Stimulated activated CD4-positive, alpha-beta T cell treated with anti-CD3 and anti-CD28 coated beads, Interleukin-2, amount 100 ng/mL, for 48 hours (primary cell): ENCODE measurements at regions not wholly inside any gene's neighbourhood (a gene's known extent, or its start where the extent isn't known, plus 50 kb on each side); places are given as distances from the start of the nearest gene placed in this dataset.
"Not testable (repeated sequence)": the region's sequence is repeated elsewhere in the genome, so short reads cannot be mapped to it uniquely, and the experiment has no call there.

ENCODE experiments used
- DNase-seq, 2 donors: peaks; one replicate each; pipeline ENCODE4 v3.0.0-alpha.2; 2020

- no peak for DNase-seq
These were observed 472.2 kb upstream of the DPPA4 start for GRCh38 chr3:109809513-109809912.

- DNase-seq, result no peak
These were observed 480.7 kb upstream of the DPPA4 start for GRCh38 chr3:109818081-109818480.

- DNase-seq, result no peak
These were observed 482.4 kb upstream of the DPPA4 start for GRCh38 chr3:109819734-109820133.

DNA sequence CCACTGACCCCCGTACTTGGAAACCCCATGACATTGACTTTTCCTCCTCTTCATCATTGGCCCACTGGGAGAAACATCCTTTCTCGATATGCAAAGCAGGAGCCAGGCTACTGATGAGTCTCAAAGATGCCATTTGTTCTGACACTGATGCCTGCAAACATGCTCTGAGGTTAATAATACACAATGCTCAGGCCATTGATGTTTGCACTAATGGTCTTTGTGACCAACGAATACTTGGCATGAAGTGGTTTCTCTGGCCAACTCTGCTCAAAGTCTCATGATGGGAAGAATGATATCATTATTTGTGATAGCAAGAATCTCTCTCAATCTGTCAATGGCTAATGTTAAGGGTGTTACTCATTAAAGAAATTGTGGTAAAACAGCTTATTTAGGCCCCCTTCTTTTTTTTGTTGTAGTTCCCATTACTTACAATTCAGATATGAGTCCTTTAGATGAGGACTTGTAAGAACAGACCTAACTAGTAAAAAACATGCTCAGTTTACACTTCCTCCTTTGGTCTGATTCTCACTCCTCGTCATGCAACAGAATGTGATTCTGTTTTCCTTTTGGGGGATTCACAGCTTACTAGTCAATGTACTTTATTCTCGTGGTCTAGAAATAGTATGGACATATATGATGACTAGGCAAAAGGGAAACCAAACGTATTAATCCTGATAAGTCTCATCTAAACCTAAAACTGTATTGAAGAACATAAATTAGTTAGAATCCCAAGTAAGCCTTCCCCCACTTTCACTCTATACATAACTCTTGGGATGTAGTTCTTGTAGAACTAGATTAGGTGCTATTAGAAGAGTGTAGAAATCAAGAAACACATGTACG lies 488.8 kb upstream of the DPPA4 start:
- no peak for DNase-seq

GRCh38 chr3:109831403-109831802 lies 494.1 kb upstream of the DPPA4 start:
- no peak for DNase-seq

- DNase-seq, result no peak
These were observed 498.6 kb upstream of the DPPA4 start for GRCh38 chr3:109835958-109836357.

DNA sequence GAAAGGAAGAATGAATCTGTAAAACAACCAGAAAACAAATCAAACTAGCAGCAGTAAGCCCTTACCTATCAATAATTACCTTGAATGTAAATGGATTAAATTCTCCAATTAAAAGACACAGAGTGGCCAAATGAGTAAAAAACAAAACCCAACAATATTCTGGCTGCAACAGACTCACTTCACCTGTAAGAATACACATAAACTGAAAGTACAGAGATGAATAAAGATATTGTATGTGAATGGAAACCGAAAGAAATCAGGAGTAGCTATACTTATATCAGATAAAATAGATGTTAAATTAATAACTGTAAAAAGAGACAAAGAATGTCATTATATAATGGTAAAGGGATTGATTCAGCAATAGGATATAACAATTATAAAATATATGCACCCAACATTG lies 514.5 kb upstream of the DPPA4 start:
- DNase-seq, result no peak

- no peak for DNase-seq
These were observed 514.9 kb upstream of the DPPA4 start for GRCh38 chr3:109852283-109852682.

DNA sequence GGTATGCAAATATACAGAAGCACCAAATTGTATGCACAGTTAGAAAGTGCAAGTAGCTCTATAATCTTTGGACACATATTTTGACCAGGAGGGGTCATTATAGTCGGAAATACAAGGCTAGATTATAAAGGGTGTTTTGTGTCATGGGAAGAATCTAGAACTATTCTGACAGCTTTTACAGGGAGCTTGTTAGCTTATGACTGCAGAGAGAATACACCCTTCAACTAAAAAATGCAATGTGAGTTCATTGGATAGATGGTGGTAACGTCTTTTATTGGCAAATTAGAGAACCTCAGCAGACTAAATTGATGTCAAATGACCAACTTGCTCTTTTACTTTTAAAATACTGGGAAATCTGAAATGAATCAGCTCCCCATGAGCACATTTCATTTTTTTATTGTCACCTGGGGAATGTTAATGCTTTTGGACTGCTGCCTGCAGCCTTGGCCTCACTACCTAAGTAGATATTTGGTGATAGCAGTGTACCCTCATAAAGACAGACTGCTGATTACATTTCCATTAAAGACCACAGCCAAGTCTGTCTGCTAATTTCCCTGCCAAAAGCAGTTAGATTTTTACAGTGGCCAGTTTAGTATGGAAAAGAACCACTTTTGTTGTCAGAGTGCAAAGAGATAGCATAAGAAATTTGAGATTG lies 515.9 kb upstream of the DPPA4 start:
- no peak for DNase-seq

- DNase-seq, result no peak
These were observed 526.4 kb upstream of the DPPA4 start for GRCh38 chr3:109863701-109864100.

- DNase-seq, result no peak
These were observed 527.1 kb upstream of the DPPA4 start for GRCh38 chr3:109864452-109864851.

DNA sequence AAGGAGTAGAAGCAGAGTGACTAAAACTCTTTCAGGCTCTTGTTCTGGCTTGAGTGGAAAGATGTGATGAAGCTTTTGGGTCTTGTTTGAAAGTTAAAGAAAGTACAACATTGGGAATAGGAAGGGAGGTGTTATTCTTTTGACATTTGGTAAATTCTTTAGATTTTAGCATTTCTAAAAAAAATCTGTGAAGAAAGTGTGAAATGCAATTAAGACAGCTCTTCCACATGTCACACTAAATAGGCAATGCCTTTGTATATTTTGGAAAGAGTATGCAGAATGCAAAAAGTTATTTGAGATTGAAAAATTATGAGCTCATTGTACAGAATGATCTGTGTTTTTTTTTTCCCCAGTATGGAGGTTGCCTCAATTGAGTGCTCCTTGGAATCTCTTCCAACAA lies 532.2 kb upstream of the DPPA4 start:
- no peak for DNase-seq

DNA sequence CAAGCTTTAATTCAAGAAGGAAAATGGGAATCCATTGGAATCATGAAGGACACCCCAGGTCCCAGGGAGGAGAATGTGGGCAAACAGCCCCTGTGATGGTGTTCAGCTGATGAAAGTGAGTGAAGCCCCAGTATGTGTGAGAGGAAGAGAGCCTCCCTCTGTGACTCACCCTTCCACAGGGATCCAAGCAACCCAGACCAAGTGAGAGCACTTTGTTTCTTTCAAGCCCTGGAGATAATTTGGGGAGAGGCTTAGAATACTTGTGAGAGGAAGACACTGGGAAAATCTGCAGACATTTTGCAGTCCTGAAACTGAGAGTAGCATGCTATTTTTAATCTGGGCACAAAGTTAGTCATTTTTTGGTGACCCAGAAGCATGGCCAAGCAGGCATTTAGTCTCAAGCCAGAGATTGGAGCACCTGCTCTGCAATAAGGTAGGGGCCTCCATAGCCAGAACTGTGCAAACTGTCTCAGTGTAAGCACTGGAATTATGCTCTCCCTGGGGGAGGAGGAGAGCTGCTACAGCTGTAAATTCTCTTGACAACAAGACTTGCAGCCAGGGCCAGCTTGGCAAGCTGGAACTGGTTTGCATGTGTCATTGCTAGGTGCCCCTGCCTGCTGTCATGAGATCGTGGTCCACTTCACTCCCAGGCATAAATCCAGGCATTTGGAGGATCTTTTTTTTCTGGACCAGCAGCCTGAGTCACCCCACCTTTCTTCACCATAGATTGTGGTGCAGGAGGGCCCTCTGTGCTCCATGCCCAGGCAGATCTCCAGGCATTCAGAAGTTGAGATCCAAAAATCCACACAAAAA lies 537.8 kb upstream of the DPPA4 start:
- DNase-seq, result no peak

- not testable (repeated sequence) for DNase-seq
These were observed 540.3 kb upstream of the DPPA4 start for GRCh38 chr3:109877616-109878015.

DNA sequence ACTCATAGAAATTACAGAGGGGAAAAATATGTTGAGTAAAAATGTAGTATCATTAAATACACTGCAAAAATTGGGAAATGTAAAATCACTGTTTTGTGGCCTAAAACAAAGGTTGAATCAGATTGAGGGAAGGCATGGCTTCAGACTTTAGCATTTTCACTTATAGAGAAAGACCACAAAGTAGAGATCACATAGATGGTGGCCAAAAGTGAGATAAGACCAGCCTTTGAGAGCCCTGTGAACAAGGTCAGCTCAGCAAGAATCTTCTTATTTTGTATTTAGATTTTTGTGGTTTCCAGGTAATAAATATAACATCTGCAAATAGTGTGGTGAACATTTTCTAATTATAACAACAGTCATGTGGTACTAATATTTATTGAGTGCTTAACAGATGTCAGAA lies 544.8 kb upstream of the DPPA4 start:
- DNase-seq, result no peak

- DNase-seq, result no peak
These were observed 549.9 kb upstream of the DPPA4 start for GRCh38 chr3:109887293-109887692.

- DNase-seq, result no peak
These were observed 550.7 kb upstream of the DPPA4 start for GRCh38 chr3:109888026-109888425.

- no peak for DNase-seq
These were observed 560.4 kb upstream of the DPPA4 start for GRCh38 chr3:109897734-109898133.

DNA sequence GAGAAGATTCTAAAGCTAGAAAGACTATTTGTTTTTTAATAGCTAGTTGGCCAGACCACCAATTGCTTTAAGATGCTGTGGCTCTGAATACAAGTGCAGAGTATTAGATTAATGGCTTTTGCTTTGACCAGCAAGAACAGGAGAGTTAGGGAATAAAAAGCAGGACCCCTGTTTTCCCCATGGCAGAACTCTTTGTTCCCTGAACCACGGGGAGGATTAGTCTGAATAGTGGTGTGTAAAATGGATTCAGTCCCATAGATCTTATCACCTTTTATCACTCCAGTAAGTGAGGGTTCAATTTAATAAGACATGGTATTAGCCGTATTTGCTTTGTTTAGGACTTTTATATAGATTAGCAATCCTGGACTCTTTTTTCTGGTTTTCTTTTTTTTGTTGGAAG lies 562.6 kb upstream of the DPPA4 start:
- no peak for DNase-seq

DNA sequence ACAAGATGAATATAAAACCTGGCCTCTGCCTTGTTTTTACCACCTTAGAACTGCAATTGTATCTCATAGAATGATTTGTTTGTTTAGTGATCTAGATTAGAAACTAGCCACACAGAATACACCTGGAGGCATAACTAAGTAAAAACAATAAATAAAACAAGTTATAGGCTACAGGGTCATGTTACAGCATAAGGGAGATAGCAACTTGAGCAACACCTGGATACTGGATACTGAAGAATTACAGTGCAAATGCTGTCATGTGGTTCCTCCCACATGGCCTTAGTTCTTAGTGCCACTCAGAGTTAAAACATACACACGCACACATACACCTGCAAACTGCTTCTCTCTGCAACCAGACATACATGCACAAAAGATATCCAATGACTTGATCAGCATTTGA lies 563.4 kb upstream of the DPPA4 start:
- DNase-seq, result no peak

GRCh38 chr3:109902549-109902948 lies 565.2 kb upstream of the DPPA4 start:
- no peak for DNase-seq

DNA sequence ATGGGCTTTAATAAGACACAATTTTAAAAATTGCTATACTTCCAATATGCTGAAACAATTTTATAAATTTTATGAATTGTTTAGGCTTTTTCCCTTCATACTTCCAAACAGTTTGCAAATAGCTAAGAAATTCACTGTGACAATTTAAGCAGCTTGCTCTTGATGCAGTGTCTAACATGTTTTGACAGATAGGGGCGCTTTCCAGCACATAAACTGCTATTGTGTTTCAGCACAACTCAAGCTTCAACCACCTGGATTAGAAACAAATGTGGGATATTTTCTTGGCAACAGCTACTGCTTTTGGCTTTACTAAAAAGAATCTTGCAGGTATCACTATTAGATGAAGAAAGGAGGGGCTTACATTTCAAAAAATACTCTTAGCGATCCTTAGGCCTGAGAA lies 565.8 kb upstream of the DPPA4 start:
- no peak for DNase-seq

- DNase-seq, result no peak
These were observed 573.4 kb upstream of the DPPA4 start for GRCh38 chr3:109910772-109911171.

GRCh38 chr3:109918740-109919139 lies 581.4 kb upstream of the DPPA4 start:
- DNase-seq, result no peak
